ENCODE measurements at regions not wholly inside any gene's neighbourhood (a gene's known extent, or its start where the extent isn't known, plus 50 kb on each side); places are given as distances from the start of the nearest gene placed in this dataset.
"Not testable (repeated sequence)": the region's sequence is repeated elsewhere in the genome, so short reads cannot be mapped to it uniquely, and the experiment has no call there.

GRCh38 chr5:153296251-153296844 lies 194.1 kb upstream of the GRIA1 start:
- WGBS, 2 experiments (ENCODE audit: insufficient coverage in 2 of 2): 100% methylated on average over 2 of the region's 45 CpGs
- H3K27ac ChIP-seq (ENCODE audit: low read depth, low read length, severe bottlenecking); H3K36me3 ChIP-seq (ENCODE audit: control insufficient read depth, insufficient read depth, low read length); H3K4me1 ChIP-seq (ENCODE audit: control insufficient read depth, insufficient read depth, low read length, poor library complexity, severe bottlenecking); H3K4me3 ChIP-seq (ENCODE audit: extremely low read depth, insufficient read depth, low read length, poor library complexity, severe bottlenecking); H3K9me3 ChIP-seq (ENCODE audit: control insufficient read depth, low read length): not testable (repeated sequence)

DNA sequence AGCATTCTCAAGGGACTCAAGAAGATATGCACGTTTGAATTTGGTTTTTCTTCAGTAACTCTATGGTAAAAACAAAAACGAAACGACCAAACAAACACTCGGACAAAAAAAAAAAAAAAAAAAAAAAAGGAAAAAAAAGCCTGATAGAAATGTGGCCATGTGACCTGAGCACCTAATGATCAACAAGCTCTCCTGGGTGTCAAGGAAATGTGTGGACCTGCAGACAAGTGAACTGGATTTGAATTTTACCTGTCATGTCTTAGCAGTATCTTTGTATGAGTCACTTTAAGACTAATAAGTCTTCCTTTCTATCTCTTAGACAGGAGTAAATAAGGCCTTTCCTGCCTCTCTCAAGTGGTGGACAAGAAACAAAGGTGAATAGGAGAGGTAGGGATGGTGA lies 190.6 kb upstream of the GRIA1 start:
- Histone ChIP-seq H3K36me3 (ENCODE audit: control insufficient read depth, insufficient read depth, low read length) (no peaks in the 10 kb centered on the region), H3K27ac (ENCODE audit: low read depth, low read length, severe bottlenecking) (no peak overlapping the region), H3K4me1 (ENCODE audit: control insufficient read depth, insufficient read depth, low read length, poor library complexity, severe bottlenecking) (no peaks in the 10 kb centered on the region), H3K4me3 (ENCODE audit: extremely low read depth, insufficient read depth, low read length, poor library complexity, severe bottlenecking) (no peak overlapping the region), H3K9me3 (ENCODE audit: control insufficient read depth, low read length) (no peaks in the 10 kb centered on the region)
- WGBS, 2 experiments (ENCODE audit: insufficient coverage in 2 of 2): 100% methylated on average over 3 to 4 of the region's 4 CpGs

DNA sequence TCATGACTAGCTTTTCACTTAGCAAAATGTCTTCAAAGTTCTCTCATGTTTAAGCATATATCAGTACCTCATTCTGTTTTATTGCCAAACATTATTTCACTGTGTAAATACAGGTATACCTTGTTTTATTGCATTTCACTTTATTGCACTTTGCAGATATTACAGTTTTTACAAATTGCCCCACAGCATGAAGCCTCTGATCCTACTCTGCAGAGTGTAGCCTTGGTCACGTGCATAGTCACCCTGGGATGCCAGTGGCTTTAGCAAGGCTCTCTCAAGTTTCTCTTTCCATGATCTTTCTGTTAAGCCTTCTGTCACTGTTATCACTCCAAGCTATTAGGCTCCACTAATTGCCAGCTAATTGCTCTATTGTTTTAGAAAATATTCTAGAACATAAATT lies 182.2 kb upstream of the GRIA1 start:
- Histone ChIP-seq H3K36me3 (ENCODE audit: control insufficient read depth, insufficient read depth, low read length) (no peaks in the 10 kb centered on the region), H3K27ac (ENCODE audit: low read depth, low read length, severe bottlenecking) (no peak overlapping the region), H3K4me1 (ENCODE audit: control insufficient read depth, insufficient read depth, low read length, poor library complexity, severe bottlenecking) (no peaks in the 10 kb centered on the region), H3K4me3 (ENCODE audit: extremely low read depth, insufficient read depth, low read length, poor library complexity, severe bottlenecking) (no peak overlapping the region), H3K9me3 (ENCODE audit: control insufficient read depth, low read length) (no peaks in the 10 kb centered on the region)
- 38 to 57% methylated on average over 1 of the region's 1 CpG for WGBS, 2 experiments (ENCODE audit: insufficient coverage in 2 of 2)

GRCh38 chr5:153318556-153318955 lies 171.9 kb upstream of the GRIA1 start:
- no peak overlapping the region for H3K27ac ChIP-seq (ENCODE audit: low read depth, low read length, severe bottlenecking)
- H3K4me3 ChIP-seq (ENCODE audit: extremely low read depth, insufficient read depth, low read length, poor library complexity, severe bottlenecking): no peak overlapping the region
- 95 to 100% methylated on average over 1 to 3 of the region's 4 CpGs for WGBS, 2 experiments (ENCODE audit: insufficient coverage in 2 of 2)
- no peaks in the 10 kb centered on the region for H3K9me3 ChIP-seq (ENCODE audit: control insufficient read depth, low read length)
- no peaks in the 10 kb centered on the region for H3K36me3 ChIP-seq (ENCODE audit: control insufficient read depth, insufficient read depth, low read length)
- H3K4me1 ChIP-seq (ENCODE audit: control insufficient read depth, insufficient read depth, low read length, poor library complexity, severe bottlenecking): no peaks in the 10 kb centered on the region

DNA sequence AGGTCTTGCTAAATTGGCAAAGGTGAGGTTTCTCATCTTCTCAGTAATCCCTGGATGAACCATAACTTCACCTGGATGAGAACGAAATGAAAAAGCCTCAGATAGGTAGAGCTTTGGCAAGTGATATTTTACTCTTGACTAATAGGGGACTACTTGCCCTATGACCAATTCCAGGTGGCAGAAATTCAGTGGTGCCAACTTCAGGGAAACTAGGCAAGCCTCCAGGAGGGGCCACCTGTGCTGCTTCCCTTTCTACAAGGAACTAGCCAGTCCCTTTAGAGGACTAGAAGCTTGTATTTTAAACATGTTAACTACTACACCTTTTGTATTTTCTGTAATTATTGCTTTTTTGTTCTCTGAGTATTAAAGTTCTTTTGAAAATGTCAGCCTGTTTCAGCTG lies 169.0 kb upstream of the GRIA1 start:
- no peaks in the 10 kb centered on the region for H3K36me3 ChIP-seq (ENCODE audit: control insufficient read depth, insufficient read depth, low read length)
- no peak overlapping the region for H3K4me3 ChIP-seq (ENCODE audit: extremely low read depth, insufficient read depth, low read length, poor library complexity, severe bottlenecking)
- H3K4me1 ChIP-seq (ENCODE audit: control insufficient read depth, insufficient read depth, low read length, poor library complexity, severe bottlenecking): no peaks in the 10 kb centered on the region
- no peaks in the 10 kb centered on the region for H3K9me3 ChIP-seq (ENCODE audit: control insufficient read depth, low read length)
- WGBS, 2 experiments (ENCODE audit: insufficient coverage in 2 of 2): no CpG with 5 or more reads among the region's 1 CpG
- H3K27ac ChIP-seq (ENCODE audit: low read depth, low read length, severe bottlenecking): no peak overlapping the region

DNA sequence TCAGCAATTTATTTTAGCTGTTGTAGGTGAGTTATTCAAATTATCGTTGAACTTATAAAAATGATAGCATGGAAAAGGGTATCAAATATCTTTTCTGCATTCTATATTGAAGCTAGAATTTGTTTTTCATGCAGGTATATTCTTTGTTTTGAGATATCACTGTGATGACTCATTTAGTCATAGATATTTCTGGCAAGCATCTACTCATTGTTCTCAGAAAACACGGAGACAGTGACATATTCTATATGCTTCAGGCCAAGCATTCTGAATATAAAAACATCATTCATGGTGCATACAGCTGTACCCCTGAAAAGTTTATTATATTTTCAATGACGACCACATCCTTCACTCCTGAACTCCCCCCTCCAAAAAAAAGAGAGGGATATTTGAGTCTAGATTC lies 150.3 kb upstream of the GRIA1 start:
- WGBS, 2 experiments (ENCODE audit: insufficient coverage in 2 of 2): 100% methylated on average over 2 of the region's 3 CpGs; no CpG with 5 or more reads in 1 of the 2 experiments
- H3K9me3 ChIP-seq (ENCODE audit: control insufficient read depth, low read length): no peaks in the 10 kb centered on the region
- H3K36me3 ChIP-seq (ENCODE audit: control insufficient read depth, insufficient read depth, low read length): no peaks in the 10 kb centered on the region

GRCh38 chr5:153340738-153341137 lies 149.7 kb upstream of the GRIA1 start:
- Histone ChIP-seq H3K9me3 (ENCODE audit: control insufficient read depth, low read length) (no peaks in the 10 kb centered on the region), H3K27ac (ENCODE audit: low read depth, low read length, severe bottlenecking) (no peak overlapping the region), H3K4me1 (ENCODE audit: control insufficient read depth, insufficient read depth, low read length, poor library complexity, severe bottlenecking) (no peaks in the 10 kb centered on the region), H3K36me3 (ENCODE audit: control insufficient read depth, insufficient read depth, low read length) (no peaks in the 10 kb centered on the region), H3K4me3 (ENCODE audit: extremely low read depth, insufficient read depth, low read length, poor library complexity, severe bottlenecking) (no peak overlapping the region)
- WGBS, 2 experiments (ENCODE audit: insufficient coverage in 2 of 2): 100% methylated on average over 1 of the region's 1 CpG; no CpG with 5 or more reads in 1 of the 2 experiments

More for the DNA sequence above, 150.3 kb upstream of the GRIA1 start:
- H3K4me1 ChIP-seq (ENCODE audit: control insufficient read depth, insufficient read depth, low read length, poor library complexity, severe bottlenecking): no peaks in the 10 kb centered on the region
- H3K27ac ChIP-seq (ENCODE audit: low read depth, low read length, severe bottlenecking): no peak overlapping the region
- H3K4me3 ChIP-seq (ENCODE audit: extremely low read depth, insufficient read depth, low read length, poor library complexity, severe bottlenecking): no peak overlapping the region

- Histone ChIP-seq H3K9me3 (ENCODE audit: control insufficient read depth, low read length) (no peaks in the 10 kb centered on the region), H3K4me1 (ENCODE audit: control insufficient read depth, insufficient read depth, low read length, poor library complexity, severe bottlenecking) (no peaks in the 10 kb centered on the region), H3K27ac (ENCODE audit: low read depth, low read length, severe bottlenecking) (no peak overlapping the region), H3K4me3 (ENCODE audit: extremely low read depth, insufficient read depth, low read length, poor library complexity, severe bottlenecking) (no peak overlapping the region), H3K36me3 (ENCODE audit: control insufficient read depth, insufficient read depth, low read length) (no peaks in the 10 kb centered on the region)
- WGBS, 2 experiments (ENCODE audit: insufficient coverage in 2 of 2): 83 to 88% methylated on average over 1 of the region's 1 CpG
Observed at GRCh38 chr5:153342487-153342886, 148.0 kb upstream of the GRIA1 start.

DNA sequence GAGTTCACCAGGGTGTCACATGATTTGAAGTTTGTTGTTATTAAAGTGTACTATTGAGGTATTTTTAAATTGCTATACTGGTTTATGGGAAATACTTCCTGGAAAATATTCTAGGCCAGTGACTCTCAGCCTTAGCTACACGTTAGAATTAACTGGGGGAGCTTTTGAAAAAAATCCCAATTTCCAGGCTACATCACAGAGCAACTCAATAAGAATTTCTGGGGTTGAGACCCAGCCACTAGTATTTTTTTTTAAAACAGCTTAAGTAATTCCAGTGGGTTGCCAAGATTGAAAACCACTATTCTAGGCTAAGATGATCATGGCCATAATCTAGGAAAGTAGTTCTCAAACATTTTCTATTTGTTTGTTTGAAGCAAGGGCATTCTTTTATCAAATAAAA lies 142.9 kb upstream of the GRIA1 start:
- Histone ChIP-seq H3K4me3 (ENCODE audit: extremely low read depth, insufficient read depth, low read length, poor library complexity, severe bottlenecking) (no peak overlapping the region), H3K36me3 (ENCODE audit: control insufficient read depth, insufficient read depth, low read length) (no peaks in the 10 kb centered on the region), H3K4me1 (ENCODE audit: control insufficient read depth, insufficient read depth, low read length, poor library complexity, severe bottlenecking) (no peaks in the 10 kb centered on the region), H3K27ac (ENCODE audit: low read depth, low read length, severe bottlenecking) (no peak overlapping the region), H3K9me3 (ENCODE audit: control insufficient read depth, low read length) (no peaks in the 10 kb centered on the region)
- WGBS, 2 experiments (ENCODE audit: insufficient coverage in 2 of 2): 100% methylated on average over 1 of the region's 1 CpG

- H3K27ac ChIP-seq (ENCODE audit: low read depth, low read length, severe bottlenecking): no peak overlapping the region
- no peaks in the 10 kb centered on the region for H3K9me3 ChIP-seq (ENCODE audit: control insufficient read depth, low read length)
- H3K4me1 ChIP-seq (ENCODE audit: control insufficient read depth, insufficient read depth, low read length, poor library complexity, severe bottlenecking): no peaks in the 10 kb centered on the region
- 10 to 15% methylated on average over 2 to 3 of the region's 5 CpGs for WGBS, 2 experiments (ENCODE audit: insufficient coverage in 2 of 2)
- H3K4me3 ChIP-seq (ENCODE audit: extremely low read depth, insufficient read depth, low read length, poor library complexity, severe bottlenecking): no peak overlapping the region
- H3K36me3 ChIP-seq (ENCODE audit: control insufficient read depth, insufficient read depth, low read length): no peaks in the 10 kb centered on the region
Observed at GRCh38 chr5:153350175-153350883, 140.1 kb upstream of the GRIA1 start.

DNA sequence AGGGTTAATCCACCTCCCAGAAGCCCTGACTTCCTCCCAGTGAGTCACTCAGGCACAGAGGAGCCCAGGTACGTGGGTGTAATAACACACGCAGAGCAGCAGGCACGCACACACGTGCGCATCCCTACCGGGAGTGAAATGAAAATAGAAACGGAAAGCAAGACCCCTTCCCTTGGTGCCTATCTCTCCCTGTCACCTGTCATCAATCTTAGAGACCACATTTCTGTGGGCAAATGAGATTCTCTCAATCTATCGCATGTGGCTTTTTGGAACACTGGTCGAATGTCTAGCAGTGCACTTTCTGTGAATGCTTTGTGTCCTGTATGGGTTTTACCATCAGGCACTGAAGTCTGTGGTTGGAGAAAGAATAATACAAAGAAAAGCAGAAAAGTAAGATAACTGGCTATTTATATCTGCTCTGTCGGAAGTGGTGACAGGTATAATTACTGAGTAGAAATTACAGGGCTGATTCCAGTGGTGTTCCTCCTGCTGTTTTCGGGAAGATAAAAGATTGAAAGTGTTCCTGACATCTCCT lies 137.7 kb upstream of the GRIA1 start:
- Histone ChIP-seq H3K4me3 (ENCODE audit: extremely low read depth, insufficient read depth, low read length, poor library complexity, severe bottlenecking) (no peak overlapping the region), H3K9me3 (ENCODE audit: control insufficient read depth, low read length) (no peaks in the 10 kb centered on the region), H3K36me3 (ENCODE audit: control insufficient read depth, insufficient read depth, low read length) (no peaks in the 10 kb centered on the region), H3K4me1 (ENCODE audit: control insufficient read depth, insufficient read depth, low read length, poor library complexity, severe bottlenecking) (no peaks in the 10 kb centered on the region), H3K27ac (ENCODE audit: low read depth, low read length, severe bottlenecking) (no peak overlapping the region)
- WGBS, 2 experiments (ENCODE audit: insufficient coverage in 2 of 2): 68 to 82% methylated on average over 7 to 11 of the region's 11 CpGs
